Neuron (in vitro differentiated cells): ENCODE measurements at regions not wholly inside any gene's neighbourhood (a gene's known extent, or its start where the extent isn't known, plus 50 kb on each side); places are given as distances from the start of the nearest gene placed in this dataset.
"Not testable (repeated sequence)": the region's sequence is repeated elsewhere in the genome, so short reads cannot be mapped to it uniquely, and the experiment has no call there.

ENCODE experiments used
- H2AFZ ChIP-seq: one replicate; pipeline ENCODE4 v1.6.1; 2013; ENCODE audit warnings: low read depth, mild to moderate bottlenecking, inconsistent platforms, low read length, moderate library complexity
- H3K27me3 ChIP-seq: one replicate; pipeline ENCODE4 v1.6.1; 2013; ENCODE audit warnings: low read length; ENCODE audit not compliant: insufficient read depth
- H3K36me3 ChIP-seq: one replicate; pipeline ENCODE4 v1.6.1; 2013; ENCODE audit warnings: low read length; ENCODE audit not compliant: insufficient read depth
- H3K4me1 ChIP-seq: one replicate; pipeline ENCODE4 v1.6.1; 2013; ENCODE audit warnings: low read length; ENCODE audit not compliant: insufficient read depth
- H3K4me3 ChIP-seq: 2 replicates; pipeline ENCODE4 v1.5.1; 2013; ENCODE audit warnings: mild to moderate bottlenecking, low read length, moderate library complexity
- H3K9me3 ChIP-seq: one replicate; pipeline ENCODE4 v1.6.1; 2013; ENCODE audit warnings: low read length

- Histone ChIP-seq H3K4me1 (no peaks in the 10 kb centered on the region), H3K36me3 (no peaks in the 10 kb centered on the region), H2AFZ (no peak overlapping the region), H3K4me3 (no peak overlapping the region), H3K27me3 (peaks cover 3% of the 10 kb centered on the region), H3K9me3 (peaks cover 2% of the 10 kb centered on the region)
These were observed 70.6 kb downstream of the FOXL3 start for GRCh38 chr7:360454-361100.

DNA sequence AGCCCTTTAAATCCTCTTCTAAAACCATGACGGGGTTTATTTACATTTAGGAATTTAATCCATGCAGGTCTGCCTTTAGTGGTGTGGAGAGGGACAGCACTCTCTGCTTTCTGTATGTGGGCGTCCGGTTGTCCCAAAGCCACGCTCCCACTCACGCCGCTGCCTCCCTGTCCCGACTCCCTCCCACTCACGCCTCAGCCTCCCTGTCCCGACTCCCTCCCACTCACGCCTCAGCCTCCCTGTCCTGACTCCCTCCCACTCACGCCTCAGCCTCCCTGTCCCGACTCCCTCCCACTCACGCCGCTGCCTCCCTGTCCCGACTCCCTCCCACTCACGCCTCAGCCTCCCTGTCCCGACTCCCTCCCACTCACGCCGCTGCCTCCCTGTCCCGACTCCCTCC lies 71.2 kb downstream of the FOXL3 start:
- not testable (repeated sequence) for H3K27me3 ChIP-seq, H3K36me3 ChIP-seq, H3K4me1 ChIP-seq, H3K4me3 ChIP-seq, H2AFZ ChIP-seq, H3K9me3 ChIP-seq

DNA sequence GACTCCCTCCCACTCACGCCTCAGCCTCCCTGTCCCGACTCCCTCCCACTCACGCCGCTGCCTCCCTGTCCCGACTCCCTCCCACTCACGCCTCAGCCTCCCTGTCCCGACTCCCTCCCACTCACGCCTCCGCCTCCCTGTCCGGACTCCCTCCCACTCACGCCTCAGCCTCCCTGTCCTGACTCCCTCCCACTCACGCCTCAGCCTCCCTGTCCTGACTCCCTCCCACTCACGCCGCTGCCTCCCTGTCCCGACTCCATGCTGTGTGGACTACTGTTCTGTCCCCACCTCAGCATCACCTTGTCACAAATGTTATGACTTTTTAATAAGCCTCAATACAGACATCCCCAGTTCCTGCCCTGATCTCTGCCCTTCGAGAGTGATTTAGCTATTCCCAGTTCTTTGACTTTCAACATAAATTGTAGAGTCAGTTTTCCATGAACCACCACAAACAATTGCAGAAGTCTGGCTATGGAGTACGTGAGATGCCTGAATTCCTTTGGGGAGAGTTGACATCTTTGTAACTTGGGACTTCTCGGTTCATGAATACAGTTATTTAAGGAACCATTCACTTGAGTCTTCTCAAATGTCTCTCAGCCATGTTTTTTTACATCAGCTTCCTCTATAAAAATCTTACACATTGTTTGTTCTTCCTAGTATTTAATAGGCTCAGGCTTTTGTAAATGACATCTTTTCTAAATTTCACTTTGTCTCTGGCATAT lies 71.9 kb downstream of the FOXL3 start:
- H3K9me3 ChIP-seq = no peaks in the 10 kb centered on the region
- no peaks in the 10 kb centered on the region for H3K4me1 ChIP-seq
- no peak overlapping the region for H3K4me3 ChIP-seq
- H2AFZ ChIP-seq = no peak overlapping the region
- H3K36me3 ChIP-seq = no peaks in the 10 kb centered on the region
- H3K27me3 ChIP-seq = peaks cover 3% of the 10 kb centered on the region

DNA sequence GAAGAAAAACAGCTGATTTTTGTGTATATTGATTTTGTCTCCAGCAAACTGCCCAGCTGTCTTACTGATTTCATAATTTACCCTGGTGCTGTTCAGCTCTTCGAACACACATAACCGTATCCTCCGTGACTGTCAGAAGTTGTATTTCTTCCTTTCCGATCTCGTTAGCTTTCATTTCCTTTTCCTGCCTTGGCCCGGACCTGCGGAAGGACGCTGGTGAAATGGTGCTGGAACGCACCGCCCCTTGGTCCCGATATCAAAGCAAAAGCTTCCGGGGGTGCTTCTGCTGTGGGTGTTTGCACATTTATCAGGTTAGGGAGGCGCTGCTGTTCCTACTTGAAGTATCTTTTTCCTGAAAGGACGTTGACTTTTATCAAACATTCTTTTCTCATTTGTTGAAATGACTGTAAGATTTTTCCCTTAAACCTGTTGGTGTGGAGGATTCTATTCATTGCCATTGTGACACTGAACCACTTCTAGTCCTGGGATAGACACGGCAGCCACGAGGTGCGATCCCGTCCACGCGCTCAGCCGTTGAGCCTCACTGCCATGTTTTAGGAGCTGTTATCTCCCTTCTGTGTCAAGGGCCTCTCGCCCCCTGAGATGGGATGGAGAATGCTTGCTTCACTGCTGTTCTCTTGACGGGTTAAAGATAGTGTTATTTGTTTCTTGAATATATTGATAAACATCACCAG lies 72.6 kb downstream of the FOXL3 start:
- H3K9me3 ChIP-seq = no peaks in the 10 kb centered on the region
- H3K4me1 ChIP-seq = no peaks in the 10 kb centered on the region
- no peaks in the 10 kb centered on the region for H3K36me3 ChIP-seq
- H3K4me3 ChIP-seq = no peak overlapping the region
- H3K27me3 ChIP-seq = peaks cover 3% of the 10 kb centered on the region
- H2AFZ ChIP-seq = no peak overlapping the region

- Histone ChIP-seq H3K4me3 (no peak overlapping the region), H3K27me3 (peaks cover 3% of the 10 kb centered on the region), H3K4me1 (no peaks in the 10 kb centered on the region), H2AFZ (no peak overlapping the region), H3K36me3 (no peaks in the 10 kb centered on the region), H3K9me3 (no peaks in the 10 kb centered on the region)
These were observed 73.7 kb downstream of the FOXL3 start for GRCh38 chr7:363626-364025.

DNA sequence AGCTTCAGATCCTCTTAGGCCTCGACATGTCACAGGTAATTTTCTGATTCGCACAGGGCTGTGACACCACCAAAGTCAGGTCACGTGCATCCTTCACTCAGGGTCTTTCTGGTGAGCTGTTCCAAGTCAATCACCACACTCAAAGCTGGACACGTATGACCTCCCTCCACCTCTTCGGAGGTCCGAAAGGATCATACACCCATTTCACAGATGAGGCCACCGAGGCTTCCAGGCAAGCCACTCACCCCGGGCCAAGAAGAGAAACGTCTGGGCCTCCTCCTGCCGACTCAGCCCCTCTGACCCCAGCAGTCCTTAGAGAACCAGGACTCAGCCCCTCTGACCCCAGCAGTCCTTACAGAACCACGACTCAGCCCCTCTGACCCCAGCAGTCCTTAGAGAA lies 74.6 kb downstream of the FOXL3 start:
- Histone ChIP-seq H3K4me1 (no peaks in the 10 kb centered on the region), H2AFZ (no peak overlapping the region), H3K27me3 (peaks cover 3% of the 10 kb centered on the region), H3K4me3 (no peak overlapping the region), H3K9me3 (no peaks in the 10 kb centered on the region), H3K36me3 (no peaks in the 10 kb centered on the region)

DNA sequence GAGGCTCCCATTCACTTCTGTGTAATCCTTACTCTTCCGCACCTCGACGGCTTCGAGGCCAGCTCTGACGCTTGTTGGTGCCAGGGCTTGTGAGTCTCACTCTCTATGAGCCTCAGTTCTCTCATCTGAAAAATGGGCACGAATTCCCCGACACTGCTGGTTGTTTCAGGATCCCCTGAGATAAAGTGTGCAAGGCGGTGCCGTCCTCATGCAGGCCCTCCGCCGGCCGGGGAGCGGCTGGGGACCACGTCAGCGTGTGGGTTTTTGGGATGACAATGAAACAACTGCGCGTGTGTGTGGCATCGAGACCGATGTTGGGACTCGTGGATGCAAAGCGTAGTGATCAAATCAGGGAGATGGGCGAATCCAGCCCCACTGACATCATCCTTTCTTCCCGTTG lies 75.6 kb downstream of the FOXL3 start:
- Histone ChIP-seq H3K4me3 (no peak overlapping the region), H3K9me3 (no peaks in the 10 kb centered on the region), H2AFZ (no peak overlapping the region), H3K27me3 (no peaks in the 10 kb centered on the region), H3K36me3 (no peaks in the 10 kb centered on the region), H3K4me1 (no peaks in the 10 kb centered on the region)

GRCh38 chr7:366161-366803 lies 76.3 kb downstream of the FOXL3 start:
- Histone ChIP-seq H3K9me3 (no peaks in the 10 kb centered on the region), H3K4me1 (no peaks in the 10 kb centered on the region), H3K27me3 (no peaks in the 10 kb centered on the region), H3K4me3 (no peak overlapping the region), H3K36me3 (no peaks in the 10 kb centered on the region), H2AFZ (no peak overlapping the region)

DNA sequence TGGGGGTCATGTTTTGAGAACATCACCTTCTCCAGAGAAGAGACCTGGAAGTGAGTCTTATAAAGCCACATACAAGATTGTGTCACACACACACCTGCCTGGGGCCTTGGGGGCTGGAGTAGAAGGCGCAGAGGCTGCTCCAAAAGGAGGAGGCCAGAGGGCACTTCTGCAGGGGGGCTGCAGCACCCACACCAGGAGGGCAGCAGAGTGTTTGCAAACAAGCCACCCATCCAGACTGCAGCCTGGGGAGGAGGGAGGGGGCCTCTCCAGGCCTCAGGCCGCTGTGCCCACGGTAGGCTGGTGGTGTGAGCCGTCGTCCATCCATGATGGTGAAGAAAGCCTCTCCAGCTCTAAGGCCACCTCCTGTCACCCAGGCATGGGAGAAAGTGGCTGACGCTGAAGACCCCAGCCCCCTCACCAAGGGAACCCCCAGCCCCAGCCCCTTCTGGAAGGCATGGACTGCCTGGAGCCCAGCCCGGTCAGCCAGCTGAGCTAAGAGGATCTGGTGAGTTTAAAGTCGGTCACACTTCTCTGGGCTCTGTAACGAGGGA lies 77.5 kb downstream of the FOXL3 start:
- Histone ChIP-seq H3K9me3 (no peaks in the 10 kb centered on the region), H2AFZ (no peak overlapping the region), H3K27me3 (no peaks in the 10 kb centered on the region), H3K4me1 (no peaks in the 10 kb centered on the region), H3K36me3 (no peaks in the 10 kb centered on the region), H3K4me3 (no peak overlapping the region)

DNA sequence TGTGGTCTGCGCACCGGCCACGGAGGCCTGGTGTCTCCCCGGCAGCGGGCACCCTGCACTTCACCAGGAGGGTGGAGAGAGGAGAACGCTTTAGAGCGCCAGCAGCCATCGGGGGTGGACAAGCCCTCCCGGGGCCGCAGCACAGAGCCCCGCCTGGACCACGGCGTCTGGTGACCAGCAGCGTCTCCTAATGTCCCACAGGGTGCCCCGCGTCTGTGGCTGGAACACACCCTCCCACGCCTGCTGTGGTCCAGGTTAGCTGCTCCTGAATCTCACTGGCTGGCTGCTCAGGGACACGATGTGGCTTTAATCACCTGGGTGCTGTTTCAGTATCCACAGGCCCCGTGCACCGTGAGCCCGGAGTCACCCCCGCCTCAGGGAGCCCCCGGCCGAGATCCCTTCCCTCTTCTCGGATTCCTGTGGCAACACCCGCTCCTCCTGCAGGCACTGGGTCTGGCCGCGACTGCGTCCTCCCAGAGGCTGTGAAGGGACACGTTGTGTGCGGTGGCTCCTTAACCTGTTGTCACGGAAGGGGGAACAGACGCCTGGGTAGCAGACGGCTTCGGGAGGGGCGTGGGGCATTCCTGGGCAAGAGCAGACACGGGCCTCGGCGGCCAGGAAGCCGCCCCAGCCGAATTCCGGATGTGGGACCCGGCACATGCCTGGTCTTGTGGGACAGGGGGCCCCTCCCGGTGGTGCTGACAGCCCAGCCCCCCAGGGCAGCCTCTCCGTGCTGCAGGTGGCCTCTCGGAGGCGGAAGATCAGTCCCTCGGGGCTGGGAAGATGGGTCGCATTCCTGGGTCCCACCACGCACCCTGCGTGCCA lies 78.9 kb downstream of the FOXL3 start:
- no peak overlapping the region for H3K4me3 ChIP-seq
- H3K4me1 ChIP-seq = no peaks in the 10 kb centered on the region
- H3K36me3 ChIP-seq = no peaks in the 10 kb centered on the region
- H2AFZ ChIP-seq = no peak overlapping the region
- H3K9me3 ChIP-seq = no peaks in the 10 kb centered on the region
- peaks cover 6% of the 10 kb centered on the region for H3K27me3 ChIP-seq

DNA sequence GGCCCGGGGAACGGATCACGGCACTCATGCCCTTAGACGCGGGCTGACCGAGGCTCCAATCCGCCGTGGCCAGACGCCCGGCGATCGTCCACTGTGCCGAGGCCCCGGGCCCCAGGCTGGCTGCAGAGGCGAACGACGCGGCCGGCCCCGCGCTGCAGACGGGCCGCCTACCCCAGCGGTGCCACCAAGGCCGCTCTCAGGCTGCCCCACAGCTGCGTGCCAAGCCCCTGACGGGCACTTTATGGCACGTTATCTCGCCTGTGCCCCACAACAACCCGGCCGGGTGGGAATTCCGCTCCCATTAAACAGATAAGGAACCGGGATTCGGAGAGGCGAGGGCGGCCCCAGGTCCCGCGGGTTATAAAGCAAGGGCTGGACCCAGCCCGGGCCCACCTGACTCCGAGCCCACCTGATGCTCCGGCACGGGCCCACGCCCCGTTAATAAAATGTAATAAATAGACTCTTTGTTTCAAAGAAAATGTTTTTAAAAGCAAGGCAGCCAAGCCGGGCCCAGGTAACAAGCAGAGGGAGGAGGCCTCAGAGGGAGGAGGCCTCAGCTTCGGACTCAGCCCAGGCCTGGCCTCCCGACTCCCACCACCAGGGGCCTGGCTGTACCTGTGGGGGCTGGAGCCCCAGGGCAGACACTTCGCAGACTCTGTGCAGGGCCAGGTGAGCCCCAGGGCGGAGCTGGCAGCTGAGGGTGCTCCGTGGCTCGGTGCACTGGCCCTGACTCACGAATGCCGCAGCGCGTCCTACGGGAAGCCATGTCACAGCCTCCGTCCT lies 79.7 kb downstream of the FOXL3 start:
- Histone ChIP-seq H3K4me1 (no peaks in the 10 kb centered on the region), H3K36me3 (no peaks in the 10 kb centered on the region), H2AFZ (no peak overlapping the region), H3K27me3 (peaks cover 12% of the 10 kb centered on the region), H3K9me3 (no peaks in the 10 kb centered on the region), H3K4me3 (no peak overlapping the region)

DNA sequence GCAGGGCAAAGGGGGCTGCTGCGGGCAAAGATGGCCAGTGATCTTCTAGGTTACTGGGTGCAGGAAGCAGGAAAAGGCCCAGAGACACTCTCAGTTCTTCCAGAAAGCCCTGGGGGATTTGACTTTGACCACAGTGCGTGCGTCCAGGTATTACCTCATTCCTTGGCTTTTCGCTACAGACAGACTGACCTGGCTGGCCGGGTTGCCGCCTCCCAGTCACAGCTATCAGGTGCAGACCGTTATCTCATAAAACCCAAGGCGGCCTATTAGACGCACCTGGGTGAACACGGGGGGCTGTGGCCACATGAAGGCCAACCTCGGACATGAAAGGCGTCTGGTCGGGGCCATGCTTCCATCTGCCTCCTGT lies 80.3 kb downstream of the FOXL3 start:
- no peaks in the 10 kb centered on the region for H3K9me3 ChIP-seq
- H3K36me3 ChIP-seq = no peaks in the 10 kb centered on the region
- no peaks in the 10 kb centered on the region for H3K4me1 ChIP-seq
- H3K4me3 ChIP-seq = no peak overlapping the region
- H3K27me3 ChIP-seq = peaks cover 18% of the 10 kb centered on the region
- H2AFZ ChIP-seq = no peak overlapping the region
